ENCODE measurements at regions not wholly inside any gene's neighbourhood (a gene's known extent, or its start where the extent isn't known, plus 50 kb on each side); places are given as distances from the start of the nearest gene placed in this dataset.
A peak's percentile ranks its signal among the peaks of the same experiment; 100 is the strongest.

- Mint-ChIP-seq H3K4me3 (ENCODE audit: unreplicated experiment) (no peak overlapping the region), H3K9me3 (ENCODE audit: low read depth) (no peaks in the 10 kb centered on the region), H3K27ac (ENCODE audit: unreplicated experiment) (no peak overlapping the region)
These were observed 85.7 kb downstream of the GLUL start for GRCh38 chr1:182305861-182306260.

DNA sequence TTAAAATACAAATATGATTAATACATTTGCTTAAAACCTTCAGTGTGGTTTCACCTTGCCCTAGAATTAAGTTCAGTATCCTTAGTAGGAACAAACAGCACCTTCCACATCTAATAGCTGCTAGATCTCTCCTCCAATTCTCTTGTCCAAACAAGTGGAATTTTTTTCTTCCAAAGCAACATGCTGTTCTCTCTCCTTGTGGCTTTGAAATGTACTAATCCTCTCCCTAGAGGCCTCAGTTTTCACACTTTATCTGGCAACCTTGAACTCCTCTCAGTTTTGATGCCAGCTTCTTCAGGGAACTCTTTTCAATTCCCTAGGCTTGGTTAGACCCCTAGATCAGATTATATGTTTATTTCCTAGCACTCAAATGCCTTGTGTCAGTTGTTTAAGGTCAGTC, 87.0 kb downstream of the GLUL start:
- H3K36me3 Mint-ChIP-seq (ENCODE audit: low read depth) = no peaks in the 10 kb centered on the region
- H3K27me3 Mint-ChIP-seq (ENCODE audit: low read depth) = peaks cover 5% of the 10 kb centered on the region
- DNase-seq (ENCODE audit: low spot score) = no peak
- H3K27ac Mint-ChIP-seq (ENCODE audit: unreplicated experiment) = no peak overlapping the region
- H3K4me3 Mint-ChIP-seq (ENCODE audit: unreplicated experiment) = no peak overlapping the region
- H3K4me1 Mint-ChIP-seq (ENCODE audit: low read depth) = peaks cover 6% of the 10 kb centered on the region
- H3K9me3 Mint-ChIP-seq (ENCODE audit: low read depth) = no peaks in the 10 kb centered on the region
- TF ChIP-seq, protein P1, sequence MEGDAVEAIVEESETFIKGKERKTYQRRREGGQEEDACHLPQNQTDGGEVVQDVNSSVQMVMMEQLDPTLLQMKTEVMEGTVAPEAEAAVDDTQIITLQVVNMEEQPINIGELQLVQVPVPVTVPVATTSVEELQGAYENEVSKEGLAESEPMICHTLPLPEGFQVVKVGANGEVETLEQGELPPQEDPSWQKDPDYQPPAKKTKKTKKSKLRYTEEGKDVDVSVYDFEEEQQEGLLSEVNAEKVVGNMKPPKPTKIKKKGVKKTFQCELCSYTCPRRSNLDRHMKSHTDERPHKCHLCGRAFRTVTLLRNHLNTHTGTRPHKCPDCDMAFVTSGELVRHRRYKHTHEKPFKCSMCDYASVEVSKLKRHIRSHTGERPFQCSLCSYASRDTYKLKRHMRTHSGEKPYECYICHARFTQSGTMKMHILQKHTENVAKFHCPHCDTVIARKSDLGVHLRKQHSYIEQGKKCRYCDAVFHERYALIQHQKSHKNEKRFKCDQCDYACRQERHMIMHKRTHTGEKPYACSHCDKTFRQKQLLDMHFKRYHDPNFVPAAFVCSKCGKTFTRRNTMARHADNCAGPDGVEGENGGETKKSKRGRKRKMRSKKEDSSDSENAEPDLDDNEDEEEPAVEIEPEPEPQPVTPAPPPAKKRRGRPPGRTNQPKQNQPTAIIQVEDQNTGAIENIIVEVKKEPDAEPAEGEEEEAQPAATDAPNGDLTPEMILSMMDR (IDR thresholded peaks at IDR 0.05) = no peak

More at GRCh38 chr1:182305861-182306260, 85.7 kb downstream of the GLUL start:
- TF ChIP-seq, protein P1 (IDR thresholded peaks at IDR 0.05) = no peak
- no peaks in the 10 kb centered on the region for H3K36me3 Mint-ChIP-seq (ENCODE audit: low read depth)
- peaks cover 5% of the 10 kb centered on the region for H3K27me3 Mint-ChIP-seq (ENCODE audit: low read depth)
- peaks cover 6% of the 10 kb centered on the region for H3K4me1 Mint-ChIP-seq (ENCODE audit: low read depth)
- DNase-seq (ENCODE audit: low spot score) = no peak

- H3K9me3 Mint-ChIP-seq (ENCODE audit: low read depth) = no peaks in the 10 kb centered on the region
- H3K36me3 Mint-ChIP-seq (ENCODE audit: low read depth) = no peaks in the 10 kb centered on the region
- no peak overlapping the region for H3K4me3 Mint-ChIP-seq (ENCODE audit: unreplicated experiment)
- peaks cover 5% of the 10 kb centered on the region for H3K27me3 Mint-ChIP-seq (ENCODE audit: low read depth)
- H3K27ac Mint-ChIP-seq (ENCODE audit: unreplicated experiment) = no peak overlapping the region
- TF ChIP-seq, protein P1 (IDR thresholded peaks at IDR 0.05) = no peak
- peaks cover 6% of the 10 kb centered on the region for H3K4me1 Mint-ChIP-seq (ENCODE audit: low read depth)
- DNase-seq (ENCODE audit: low spot score) = no peak
These were observed 87.4 kb downstream of the GLUL start for GRCh38 chr1:182304218-182304617.

DNA sequence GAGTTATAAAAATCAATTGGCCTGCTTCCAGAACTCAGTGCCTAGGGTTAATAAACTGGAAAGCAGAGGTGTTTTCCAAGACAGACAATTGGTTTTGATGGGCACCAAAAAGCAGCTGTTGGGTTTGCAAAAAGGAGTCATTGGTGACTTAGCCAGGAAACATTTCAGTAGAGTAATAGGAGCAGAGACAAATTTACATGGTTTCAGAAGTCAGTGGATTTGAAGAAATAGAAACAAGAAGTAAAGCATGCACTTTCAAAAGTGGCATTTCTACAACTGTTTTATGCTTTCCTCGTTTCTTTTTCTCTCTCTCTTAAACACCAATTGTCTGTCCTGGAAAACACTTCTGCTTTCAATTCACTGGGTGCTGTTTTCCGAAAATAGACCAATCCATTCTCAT, 87.8 kb downstream of the GLUL start:
- no peaks in the 10 kb centered on the region for H3K9me3 Mint-ChIP-seq (ENCODE audit: low read depth)
- no peaks in the 10 kb centered on the region for H3K36me3 Mint-ChIP-seq (ENCODE audit: low read depth)
- no peak overlapping the region for H3K4me3 Mint-ChIP-seq (ENCODE audit: unreplicated experiment)

DNA sequence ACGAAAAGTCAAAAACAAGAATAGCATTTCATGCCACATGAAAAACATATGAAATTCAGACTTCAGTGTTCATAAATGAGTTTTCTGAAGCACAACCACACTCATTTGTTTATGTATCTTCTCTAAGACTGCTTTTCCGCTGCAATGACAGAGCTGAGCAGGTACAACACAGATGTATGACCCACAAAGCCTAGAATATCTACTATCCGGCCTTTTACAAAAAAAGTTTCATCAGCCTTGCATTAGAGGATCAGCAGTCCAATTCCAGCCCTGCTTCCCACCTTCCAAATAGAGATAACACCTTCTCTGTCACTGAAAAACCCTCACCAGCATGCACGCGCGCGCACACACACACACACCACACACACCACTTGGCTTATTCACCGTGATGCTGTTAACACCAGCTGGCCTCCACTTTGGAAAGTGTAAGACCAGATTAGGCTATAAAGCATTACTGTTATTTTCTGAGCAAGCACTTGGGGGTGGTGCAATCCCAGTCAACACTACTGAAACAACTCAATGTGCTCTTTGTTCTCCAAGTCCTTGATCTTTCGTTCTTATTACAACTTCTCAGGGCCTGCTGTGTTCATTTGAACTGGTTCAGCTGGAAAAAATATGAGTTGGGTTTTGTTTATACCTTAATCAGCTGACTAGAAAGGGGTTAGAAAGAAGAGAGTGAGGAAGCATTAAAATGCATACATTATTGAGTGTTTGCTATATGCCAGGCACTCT, 90.0 kb downstream of the GLUL start:
- no peak overlapping the region for H3K27ac Mint-ChIP-seq (ENCODE audit: unreplicated experiment)
- DNase-seq (ENCODE audit: low spot score) = no peak

More for the DNA sequence above, 87.8 kb downstream of the GLUL start:
- H3K27me3 Mint-ChIP-seq (ENCODE audit: low read depth) = peaks cover 5% of the 10 kb centered on the region
- H3K27ac Mint-ChIP-seq (ENCODE audit: unreplicated experiment) = no peak overlapping the region
- TF ChIP-seq, protein P1 (IDR thresholded peaks at IDR 0.05) = no peak
- H3K4me1 Mint-ChIP-seq (ENCODE audit: low read depth) = peaks cover 6% of the 10 kb centered on the region
- no peak for DNase-seq (ENCODE audit: low spot score)

More for the DNA sequence above, 90.0 kb downstream of the GLUL start:
- H3K9me3 Mint-ChIP-seq (ENCODE audit: low read depth) = no peaks in the 10 kb centered on the region
- TF ChIP-seq, protein P1 (IDR thresholded peaks at IDR 0.05) = peak; percentile 43
- H3K4me1 Mint-ChIP-seq (ENCODE audit: low read depth) = peaks cover 6% of the 10 kb centered on the region
- peaks cover 5% of the 10 kb centered on the region for H3K27me3 Mint-ChIP-seq (ENCODE audit: low read depth)
- H3K36me3 Mint-ChIP-seq (ENCODE audit: low read depth) = no peaks in the 10 kb centered on the region
- H3K4me3 Mint-ChIP-seq (ENCODE audit: unreplicated experiment) = no peak overlapping the region
